ENCODE measurements at regions not wholly inside any gene's neighbourhood (a gene's known extent, or its start where the extent isn't known, plus 50 kb on each side); places are given as distances from the start of the nearest gene placed in this dataset.

DNA sequence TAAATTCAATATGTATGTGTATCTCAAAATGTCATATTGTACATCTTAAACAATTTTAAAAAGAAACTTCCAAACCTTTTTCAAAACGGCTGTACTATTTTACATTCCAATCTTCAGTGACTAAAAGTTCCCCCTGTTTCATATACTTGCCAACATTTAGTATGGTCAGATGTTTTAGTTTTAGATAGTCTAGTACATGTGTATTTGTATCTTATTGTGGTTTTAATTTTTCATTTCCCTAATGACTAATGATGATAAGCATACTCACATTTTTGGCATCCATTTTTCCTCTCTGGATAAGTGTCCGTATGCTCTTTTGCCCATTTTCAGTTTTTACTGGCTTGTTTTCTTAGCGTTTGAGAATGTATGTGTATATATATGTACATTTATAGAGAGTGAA is 212.2 kb upstream of the MAGEB18 start:
- TF ChIP-seq, protein P1, sequence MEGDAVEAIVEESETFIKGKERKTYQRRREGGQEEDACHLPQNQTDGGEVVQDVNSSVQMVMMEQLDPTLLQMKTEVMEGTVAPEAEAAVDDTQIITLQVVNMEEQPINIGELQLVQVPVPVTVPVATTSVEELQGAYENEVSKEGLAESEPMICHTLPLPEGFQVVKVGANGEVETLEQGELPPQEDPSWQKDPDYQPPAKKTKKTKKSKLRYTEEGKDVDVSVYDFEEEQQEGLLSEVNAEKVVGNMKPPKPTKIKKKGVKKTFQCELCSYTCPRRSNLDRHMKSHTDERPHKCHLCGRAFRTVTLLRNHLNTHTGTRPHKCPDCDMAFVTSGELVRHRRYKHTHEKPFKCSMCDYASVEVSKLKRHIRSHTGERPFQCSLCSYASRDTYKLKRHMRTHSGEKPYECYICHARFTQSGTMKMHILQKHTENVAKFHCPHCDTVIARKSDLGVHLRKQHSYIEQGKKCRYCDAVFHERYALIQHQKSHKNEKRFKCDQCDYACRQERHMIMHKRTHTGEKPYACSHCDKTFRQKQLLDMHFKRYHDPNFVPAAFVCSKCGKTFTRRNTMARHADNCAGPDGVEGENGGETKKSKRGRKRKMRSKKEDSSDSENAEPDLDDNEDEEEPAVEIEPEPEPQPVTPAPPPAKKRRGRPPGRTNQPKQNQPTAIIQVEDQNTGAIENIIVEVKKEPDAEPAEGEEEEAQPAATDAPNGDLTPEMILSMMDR (tag by site-specific recombination; IDR thresholded peaks at IDR 0.05): no peak
- TF ChIP-seq KLF1 (tag by site-specific recombination; IDR thresholded peaks at IDR 0.05) (no peak), OSR2 (tag by site-specific recombination; IDR thresholded peaks at IDR 0.05) (no peak), SP2 (tag by site-specific recombination; IDR thresholded peaks at IDR 0.05) (no peak), ZNF768 (tag by site-specific recombination; IDR thresholded peaks at IDR 0.05) (no peak), ZNF274 (IDR thresholded peaks at IDR 0.05; ENCODE audit: low read length) (no peak), ZNF274 (tag by site-specific recombination; IDR thresholded peaks at IDR 0.05; ENCODE audit: borderline replicate concordance) (no peak), SALL2 (tag by site-specific recombination; IDR thresholded peaks at IDR 0.05; ENCODE audit: borderline replicate concordance) (no peak), ZNF510 (tag by site-specific recombination; IDR thresholded peaks at IDR 0.05; ENCODE audit: insufficient replicate concordance) (no peak), TCF7L2 (IDR thresholded peaks at IDR 0.05; ENCODE audit: borderline replicate concordance, low read depth, low read length) (no peak)
- TF ChIP-seq, protein P2, sequence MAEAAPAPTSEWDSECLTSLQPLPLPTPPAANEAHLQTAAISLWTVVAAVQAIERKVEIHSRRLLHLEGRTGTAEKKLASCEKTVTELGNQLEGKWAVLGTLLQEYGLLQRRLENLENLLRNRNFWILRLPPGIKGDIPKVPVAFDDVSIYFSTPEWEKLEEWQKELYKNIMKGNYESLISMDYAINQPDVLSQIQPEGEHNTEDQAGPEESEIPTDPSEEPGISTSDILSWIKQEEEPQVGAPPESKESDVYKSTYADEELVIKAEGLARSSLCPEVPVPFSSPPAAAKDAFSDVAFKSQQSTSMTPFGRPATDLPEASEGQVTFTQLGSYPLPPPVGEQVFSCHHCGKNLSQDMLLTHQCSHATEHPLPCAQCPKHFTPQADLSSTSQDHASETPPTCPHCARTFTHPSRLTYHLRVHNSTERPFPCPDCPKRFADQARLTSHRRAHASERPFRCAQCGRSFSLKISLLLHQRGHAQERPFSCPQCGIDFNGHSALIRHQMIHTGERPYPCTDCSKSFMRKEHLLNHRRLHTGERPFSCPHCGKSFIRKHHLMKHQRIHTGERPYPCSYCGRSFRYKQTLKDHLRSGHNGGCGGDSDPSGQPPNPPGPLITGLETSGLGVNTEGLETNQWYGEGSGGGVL (tag by site-specific recombination; IDR thresholded peaks at IDR 0.05): no peak
- TF ChIP-seq, protein P3, sequence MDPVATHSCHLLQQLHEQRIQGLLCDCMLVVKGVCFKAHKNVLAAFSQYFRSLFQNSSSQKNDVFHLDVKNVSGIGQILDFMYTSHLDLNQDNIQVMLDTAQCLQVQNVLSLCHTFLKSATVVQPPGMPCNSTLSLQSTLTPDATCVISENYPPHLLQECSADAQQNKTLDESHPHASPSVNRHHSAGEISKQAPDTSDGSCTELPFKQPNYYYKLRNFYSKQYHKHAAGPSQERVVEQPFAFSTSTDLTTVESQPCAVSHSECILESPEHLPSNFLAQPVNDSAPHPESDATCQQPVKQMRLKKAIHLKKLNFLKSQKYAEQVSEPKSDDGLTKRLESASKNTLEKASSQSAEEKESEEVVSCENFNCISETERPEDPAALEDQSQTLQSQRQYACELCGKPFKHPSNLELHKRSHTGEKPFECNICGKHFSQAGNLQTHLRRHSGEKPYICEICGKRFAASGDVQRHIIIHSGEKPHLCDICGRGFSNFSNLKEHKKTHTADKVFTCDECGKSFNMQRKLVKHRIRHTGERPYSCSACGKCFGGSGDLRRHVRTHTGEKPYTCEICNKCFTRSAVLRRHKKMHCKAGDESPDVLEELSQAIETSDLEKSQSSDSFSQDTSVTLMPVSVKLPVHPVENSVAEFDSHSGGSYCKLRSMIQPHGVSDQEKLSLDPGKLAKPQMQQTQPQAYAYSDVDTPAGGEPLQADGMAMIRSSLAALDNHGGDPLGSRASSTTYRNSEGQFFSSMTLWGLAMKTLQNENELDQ (tag by site-specific recombination; IDR thresholded peaks at IDR 0.05; ENCODE audit: low read depth): no peak
- TF ChIP-seq, protein P4, sequence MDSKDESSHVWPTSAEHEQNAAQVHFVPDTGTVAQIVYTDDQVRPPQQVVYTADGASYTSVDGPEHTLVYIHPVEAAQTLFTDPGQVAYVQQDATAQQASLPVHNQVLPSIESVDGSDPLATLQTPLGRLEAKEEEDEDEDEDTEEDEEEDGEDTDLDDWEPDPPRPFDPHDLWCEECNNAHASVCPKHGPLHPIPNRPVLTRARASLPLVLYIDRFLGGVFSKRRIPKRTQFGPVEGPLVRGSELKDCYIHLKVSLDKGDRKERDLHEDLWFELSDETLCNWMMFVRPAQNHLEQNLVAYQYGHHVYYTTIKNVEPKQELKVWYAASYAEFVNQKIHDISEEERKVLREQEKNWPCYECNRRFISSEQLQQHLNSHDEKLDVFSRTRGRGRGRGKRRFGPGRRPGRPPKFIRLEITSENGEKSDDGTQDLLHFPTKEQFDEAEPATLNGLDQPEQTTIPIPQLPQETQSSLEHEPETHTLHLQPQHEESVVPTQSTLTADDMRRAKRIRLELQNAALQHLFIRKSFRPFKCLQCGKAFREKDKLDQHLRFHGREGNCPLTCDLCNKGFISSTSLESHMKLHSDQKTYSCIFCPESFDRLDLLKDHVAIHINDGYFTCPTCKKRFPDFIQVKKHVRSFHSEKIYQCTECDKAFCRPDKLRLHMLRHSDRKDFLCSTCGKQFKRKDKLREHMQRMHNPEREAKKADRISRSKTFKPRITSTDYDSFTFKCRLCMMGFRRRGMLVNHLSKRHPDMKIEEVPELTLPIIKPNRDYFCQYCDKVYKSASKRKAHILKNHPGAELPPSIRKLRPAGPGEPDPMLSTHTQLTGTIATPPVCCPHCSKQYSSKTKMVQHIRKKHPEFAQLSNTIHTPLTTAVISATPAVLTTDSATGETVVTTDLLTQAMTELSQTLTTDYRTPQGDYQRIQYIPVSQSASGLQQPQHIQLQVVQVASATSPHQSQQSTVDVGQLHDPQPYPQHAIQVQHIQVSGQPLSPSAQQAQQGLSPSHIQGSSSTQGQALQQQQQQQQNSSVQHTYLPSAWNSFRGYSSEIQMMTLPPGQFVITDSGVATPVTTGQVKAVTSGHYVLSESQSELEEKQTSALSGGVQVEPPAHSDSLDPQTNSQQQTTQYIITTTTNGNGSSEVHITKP (tag by site-specific recombination; IDR thresholded peaks at IDR 0.05): no peak
- TF ChIP-seq, protein P5, sequence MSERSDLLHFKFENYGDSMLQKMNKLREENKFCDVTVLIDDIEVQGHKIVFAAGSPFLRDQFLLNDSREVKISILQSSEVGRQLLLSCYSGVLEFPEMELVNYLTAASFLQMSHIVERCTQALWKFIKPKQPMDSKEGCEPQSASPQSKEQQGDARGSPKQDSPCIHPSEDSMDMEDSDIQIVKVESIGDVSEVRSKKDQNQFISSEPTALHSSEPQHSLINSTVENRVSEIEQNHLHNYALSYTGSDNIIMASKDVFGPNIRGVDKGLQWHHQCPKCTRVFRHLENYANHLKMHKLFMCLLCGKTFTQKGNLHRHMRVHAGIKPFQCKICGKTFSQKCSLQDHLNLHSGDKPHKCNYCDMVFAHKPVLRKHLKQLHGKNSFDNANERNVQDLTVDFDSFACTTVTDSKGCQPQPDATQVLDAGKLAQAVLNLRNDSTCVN (tag by site-specific recombination; optimal IDR thresholded peaks at IDR 0.05): no peak

All from HEK293 (cell line).